ENCODE measurements at regions not wholly inside any gene's neighbourhood (a gene's known extent, or its start where the extent isn't known, plus 50 kb on each side); places are given as distances from the start of the nearest gene placed in this dataset.
A peak's percentile ranks its signal among the peaks of the same experiment; 100 is the strongest.

- Histone ChIP-seq H3K27me3 (no peaks in the 10 kb centered on the region), H3K4me1 (peaks cover 38 to 61% of the 10 kb centered on the region in 2 donors), H3K9me3 (no peaks in the 10 kb centered on the region), H3K27ac (peak overlapping the region; percentile 81 to 93 (median 85)), H3K36me3 (no peaks in the 10 kb centered on the region), H3K4me3 (replicated peaks in 1 of 3) (no peak overlapping the region)
- DNase-seq: peak; percentile 58 to 68
- intact Hi-C loops (cut with DNase I): no loop called here
- peak in 1 of 2 donors; percentile 18 for TF ChIP-seq POLR2A (IDR thresholded peaks at IDR 0.05)
- TF ChIP-seq, protein P1, sequence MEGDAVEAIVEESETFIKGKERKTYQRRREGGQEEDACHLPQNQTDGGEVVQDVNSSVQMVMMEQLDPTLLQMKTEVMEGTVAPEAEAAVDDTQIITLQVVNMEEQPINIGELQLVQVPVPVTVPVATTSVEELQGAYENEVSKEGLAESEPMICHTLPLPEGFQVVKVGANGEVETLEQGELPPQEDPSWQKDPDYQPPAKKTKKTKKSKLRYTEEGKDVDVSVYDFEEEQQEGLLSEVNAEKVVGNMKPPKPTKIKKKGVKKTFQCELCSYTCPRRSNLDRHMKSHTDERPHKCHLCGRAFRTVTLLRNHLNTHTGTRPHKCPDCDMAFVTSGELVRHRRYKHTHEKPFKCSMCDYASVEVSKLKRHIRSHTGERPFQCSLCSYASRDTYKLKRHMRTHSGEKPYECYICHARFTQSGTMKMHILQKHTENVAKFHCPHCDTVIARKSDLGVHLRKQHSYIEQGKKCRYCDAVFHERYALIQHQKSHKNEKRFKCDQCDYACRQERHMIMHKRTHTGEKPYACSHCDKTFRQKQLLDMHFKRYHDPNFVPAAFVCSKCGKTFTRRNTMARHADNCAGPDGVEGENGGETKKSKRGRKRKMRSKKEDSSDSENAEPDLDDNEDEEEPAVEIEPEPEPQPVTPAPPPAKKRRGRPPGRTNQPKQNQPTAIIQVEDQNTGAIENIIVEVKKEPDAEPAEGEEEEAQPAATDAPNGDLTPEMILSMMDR (IDR thresholded peaks at IDR 0.05): no peak
- WGBS, 2 donors: 63 to 66% methylated on average over 6 of the region's 6 CpGs
These were observed 57.4 kb downstream of the ZBTB38 start for GRCh38 chr3:141425523-141426233.

DNA sequence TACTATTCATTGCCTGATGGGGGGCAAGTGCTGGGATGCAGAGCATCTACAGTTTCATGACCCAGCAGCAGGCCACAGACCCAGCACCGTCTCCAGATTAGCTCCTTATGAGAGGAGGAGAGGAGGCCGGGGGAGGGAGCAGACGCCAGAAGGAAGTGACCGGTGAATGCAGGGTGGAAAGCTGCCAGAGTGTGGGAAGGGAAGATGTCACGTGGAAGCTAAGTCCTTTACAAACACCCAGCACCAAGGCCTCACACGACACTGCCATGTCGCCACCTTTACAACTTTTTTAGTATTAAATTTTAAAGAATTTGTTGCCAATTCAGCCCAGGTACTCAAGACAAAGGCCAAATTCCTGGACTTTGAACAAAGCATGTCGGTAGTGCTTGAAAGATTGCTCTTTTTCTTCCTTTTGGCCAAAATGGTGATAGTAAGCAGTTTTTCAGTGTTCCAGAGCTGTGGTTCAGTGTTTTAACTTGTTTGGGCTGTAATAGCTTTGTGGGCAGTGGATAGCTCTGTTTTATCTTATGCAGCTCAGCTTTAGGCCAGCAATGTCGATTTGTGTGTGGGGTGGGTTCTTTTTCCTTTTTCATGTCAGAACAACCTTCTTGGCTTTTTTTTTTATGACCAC, 58.2 kb downstream of the ZBTB38 start:
- peak; percentile 94 to 95 for DNase-seq
- Histone ChIP-seq H3K9me3 (no peaks in the 10 kb centered on the region), H3K27ac (peak overlapping the region; percentile 81 to 93 (median 85)), H3K36me3 (no peaks in the 10 kb centered on the region), H3K4me1 (peaks cover 38 to 61% of the 10 kb centered on the region in 2 donors), H3K4me3 (replicated peaks in 1 of 3) (no peak overlapping the region), H3K27me3 (no peaks in the 10 kb centered on the region)
- TF ChIP-seq POLR2A (IDR thresholded peaks at IDR 0.05): no peak
- TF ChIP-seq, protein P1 (IDR thresholded peaks at IDR 0.05): no peak
- 11 to 18% methylated on average over 9 of the region's 9 CpGs for WGBS, 2 donors
- intact Hi-C loops (cut with DNase I): no loop called here

DNA sequence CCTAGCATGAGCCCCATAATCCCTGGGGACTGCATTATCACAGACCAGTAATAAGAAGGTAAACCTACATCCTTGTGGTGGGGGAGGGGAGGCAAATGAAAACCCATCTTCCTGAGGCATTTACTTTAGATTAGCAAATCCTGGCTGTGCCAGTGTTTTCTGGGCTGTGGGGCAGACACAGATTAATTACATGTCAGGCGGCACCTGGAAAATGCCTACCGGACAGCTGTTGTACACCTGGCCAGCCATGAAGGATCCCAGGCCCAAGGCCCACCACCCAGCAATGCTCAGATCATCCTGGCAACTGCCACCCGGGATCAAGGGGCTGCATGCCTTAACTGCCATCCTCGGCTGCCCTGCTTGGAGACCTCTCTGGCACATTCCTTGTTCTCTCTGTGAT, 59.1 kb upstream of the RASA2 start:
- Histone ChIP-seq H3K4me1 (peaks cover 41 to 55% of the 10 kb centered on the region in 2 donors), H3K27ac (peak overlapping the region; percentile 10 to 93 (median 85))
- intact Hi-C loops (cut with DNase I): no loop called here

DNA sequence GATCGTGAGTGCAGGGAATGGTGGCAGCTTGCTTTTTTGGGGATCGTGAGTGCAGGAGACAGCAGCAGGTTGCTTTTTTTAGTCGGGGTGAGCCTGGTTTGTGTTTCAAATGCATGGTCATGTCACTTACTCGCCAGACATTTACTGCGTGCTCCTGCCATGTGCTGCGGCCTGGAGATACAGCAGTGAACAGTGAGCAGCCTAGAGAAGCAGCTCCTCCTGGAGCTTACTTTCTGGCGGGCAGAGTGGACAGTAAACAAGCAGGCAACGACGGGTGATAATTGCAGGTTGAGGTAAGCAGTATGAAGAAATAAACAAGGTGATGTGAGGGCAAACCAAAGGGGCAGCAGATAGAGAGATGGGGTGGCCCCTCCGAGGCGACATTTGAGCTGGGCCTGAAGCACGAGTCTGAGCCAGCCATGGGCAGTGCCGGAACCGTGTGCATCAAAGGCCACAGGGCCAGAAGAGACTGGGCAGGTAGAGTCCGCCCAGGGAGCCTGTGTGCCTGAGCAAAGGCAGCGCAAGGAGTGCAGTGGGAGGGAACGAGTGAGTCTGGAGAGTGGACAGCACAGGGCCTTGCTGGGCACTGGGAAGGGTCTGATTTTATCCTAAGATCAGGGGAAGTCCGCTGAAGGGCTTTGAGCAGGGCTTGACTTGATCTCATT, 57.3 kb upstream of the RASA2 start:
- TF ChIP-seq, protein P1 (IDR thresholded peaks at IDR 0.05): no peak
- TF ChIP-seq POLR2A (IDR thresholded peaks at IDR 0.05): no peak
- Histone ChIP-seq H3K9me3 (no peaks in the 10 kb centered on the region), H3K27me3 (no peaks in the 10 kb centered on the region), H3K4me3 (replicated peaks in 1 of 3) (no peak overlapping the region), H3K36me3 (no peaks in the 10 kb centered on the region), H3K27ac (no peak overlapping the region), H3K4me1 (peaks cover 35 to 52% of the 10 kb centered on the region in 2 donors)
- 82% methylated on average over 17 to 18 of the region's 18 CpGs for WGBS, 2 donors
- intact Hi-C loops (cut with DNase I): no loop called here
- DNase-seq: peak in 1 of 2 donors; percentile 30

More for the DNA sequence above, 59.1 kb upstream of the RASA2 start:
- WGBS, 2 donors: 83 to 87% methylated on average over 4 of the region's 4 CpGs
- no peak overlapping the region for H3K4me3 ChIP-seq (replicated peaks in 1 of 3)
- DNase-seq: peak; percentile 25 to 33
- no peaks in the 10 kb centered on the region for H3K9me3 ChIP-seq
- H3K27me3 ChIP-seq: no peaks in the 10 kb centered on the region
- TF ChIP-seq, protein P1 (IDR thresholded peaks at IDR 0.05): no peak
- TF ChIP-seq POLR2A (IDR thresholded peaks at IDR 0.05): no peak
- H3K36me3 ChIP-seq: no peaks in the 10 kb centered on the region

Data from thyroid gland (tissue), 4 donors.